ENCODE measurements at regions not wholly inside any gene's neighbourhood (a gene's known extent, or its start where the extent isn't known, plus 50 kb on each side); places are given as distances from the start of the nearest gene placed in this dataset.

- no peak for TF ChIP-seq CTCF (optimal IDR thresholded peaks at IDR 0.05 in 1 of 3, IDR thresholded peaks at IDR 0.05 in 1 of 3, conservative IDR thresholded peaks at IDR 0.05 in 1 of 3; ENCODE audit: extremely low read depth in 1 of 3, insufficient read depth in 2 of 3, low read length in 3 of 3)
- TF ChIP-seq EZH2 (IDR thresholded peaks at IDR 0.05; ENCODE audit: low read length): no peak
Measured at GRCh38 chr1:47679301-47679791, 241.5 kb downstream of the FOXD2 start.
